ENCODE measurements at regions not wholly inside any gene's neighbourhood (a gene's known extent, or its start where the extent isn't known, plus 50 kb on each side); places are given as distances from the start of the nearest gene placed in this dataset.

GRCh38 chr13:64488731-64489130 is 2741.4 kb downstream of the PCDH9 start:
- no peak for TF ChIP-seq EZH2 (conservative IDR thresholded peaks at IDR 0.05; ENCODE audit: low read depth, low read length)
- no peak for TF ChIP-seq ZC3H4 (CRISPR knock-in tag; IDR thresholded peaks at IDR 0.05; ENCODE audit: borderline replicate concordance)
- no peak for TF ChIP-seq ZBTB21 (CRISPR knock-in tag; IDR thresholded peaks at IDR 0.05)
